HG02870 (cell line): ENCODE measurements at regions not wholly inside any gene's neighbourhood (a gene's known extent, or its start where the extent isn't known, plus 50 kb on each side); places are given as distances from the start of the nearest gene placed in this dataset.

Experiments used
- ATAC-seq: cut with Tn5 transposase; IDR thresholded peaks from one replicate; pipeline ENCODE4 v1.9.1; 2021; ENCODE audit warnings: mild to moderate bottlenecking, moderate library complexity; ENCODE audit not compliant: unreplicated experiment

DNA sequence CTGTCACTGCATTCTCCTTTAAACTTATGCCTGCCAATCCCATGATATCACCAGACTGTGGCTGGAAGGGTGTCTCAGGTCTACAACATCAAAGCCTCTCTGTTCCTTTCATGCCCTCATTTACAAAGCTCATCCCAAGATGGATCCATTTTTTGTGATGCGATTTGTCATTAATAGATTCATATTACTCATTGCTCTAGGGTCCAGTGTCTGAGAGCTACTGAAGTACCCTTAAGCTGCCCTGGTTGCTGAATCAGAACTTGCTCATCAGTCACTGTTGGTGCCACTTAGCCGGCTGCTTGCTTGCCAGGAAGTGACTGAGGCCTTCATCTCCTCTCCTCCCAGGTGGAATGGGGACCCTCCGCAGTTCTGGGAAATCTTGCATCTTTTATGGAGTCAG, 395.5 kb upstream of the BOD1L1 start:
- no peak for ATAC-seq

GRCh38 chr4:14023896-14024295, 396.4 kb upstream of the BOD1L1 start:
- ATAC-seq, result no peak

DNA sequence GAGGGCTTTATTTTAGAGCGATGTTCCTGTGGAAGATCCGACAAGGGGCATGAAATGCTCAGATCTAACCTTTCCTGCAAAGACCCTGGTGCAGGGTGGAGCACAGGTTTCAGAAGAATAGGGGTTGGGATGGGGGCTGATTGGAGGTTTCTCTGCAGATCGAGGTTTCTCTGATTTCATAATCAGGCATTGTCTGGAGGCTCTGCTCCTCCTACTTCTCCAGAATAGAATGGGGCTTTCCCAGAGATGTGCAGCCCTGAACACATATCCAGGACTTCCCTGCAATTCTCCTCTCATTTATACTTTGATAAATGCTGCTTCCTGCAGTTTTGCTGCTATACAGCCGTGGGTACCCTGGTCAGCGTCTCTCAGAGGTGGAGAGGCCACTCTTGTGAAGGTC, 397.6 kb upstream of the BOD1L1 start:
- no peak for ATAC-seq

DNA sequence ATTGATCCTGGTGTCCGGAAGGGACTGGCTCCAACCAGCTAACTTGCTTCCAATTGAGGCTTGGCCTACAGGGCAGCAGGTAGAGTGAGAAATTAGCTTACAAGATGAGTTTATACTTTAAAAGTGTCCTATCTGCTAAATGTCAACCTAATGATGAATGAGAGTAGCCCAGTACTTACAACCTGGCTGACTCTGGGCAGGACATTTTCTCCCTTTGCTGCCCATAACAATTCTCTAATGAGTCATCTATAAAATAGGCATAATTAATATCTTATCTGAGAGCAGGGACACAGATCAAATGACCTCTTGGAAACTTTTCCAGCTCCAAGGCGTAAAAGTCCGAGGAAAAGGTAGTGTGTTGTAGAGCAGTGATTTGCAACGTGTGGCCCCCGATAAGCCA, 398.4 kb upstream of the BOD1L1 start:
- no peak for ATAC-seq

DNA sequence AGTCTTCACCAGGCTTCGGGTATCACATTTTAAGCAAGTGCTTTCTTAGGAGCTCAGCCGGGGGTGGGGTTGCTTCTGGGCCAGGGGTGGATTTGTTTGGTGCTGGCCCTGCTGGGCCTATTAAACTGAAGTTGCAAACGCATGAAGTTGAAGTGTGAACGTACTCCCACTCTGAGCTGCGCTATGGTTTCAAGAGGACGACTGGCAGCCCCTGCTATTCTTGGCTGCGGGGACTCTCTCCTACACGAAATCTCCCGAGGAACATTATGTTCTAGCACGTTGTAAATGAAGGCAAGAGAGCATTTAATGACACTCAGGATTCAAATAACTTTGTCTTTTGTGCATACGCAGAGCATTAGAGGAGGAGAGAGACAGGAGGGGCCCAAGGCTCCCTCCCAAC, 401.3 kb upstream of the BOD1L1 start:
- no peak for ATAC-seq

- no peak for ATAC-seq
Measured at GRCh38 chr4:14035076-14035475, 407.6 kb upstream of the BOD1L1 start.

DNA sequence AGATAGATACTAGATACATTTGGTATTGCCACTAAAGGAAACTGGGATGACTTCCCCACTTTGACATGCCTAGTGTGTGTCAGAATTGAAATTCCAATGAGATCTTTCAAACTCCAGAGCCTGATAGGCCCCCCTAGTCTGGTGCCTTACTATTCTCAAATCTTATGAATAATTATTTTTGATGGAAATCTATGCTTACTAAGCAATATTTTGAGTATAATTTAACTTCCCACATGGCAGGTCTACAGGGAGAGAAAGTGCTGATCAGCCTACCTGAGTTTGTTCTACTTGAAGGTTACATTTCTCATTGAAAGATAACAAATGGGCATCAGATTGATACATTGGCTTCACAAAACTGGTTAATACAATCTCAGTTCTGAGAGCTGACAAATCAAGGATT, 415.7 kb upstream of the BOD1L1 start:
- no peak for ATAC-seq

DNA sequence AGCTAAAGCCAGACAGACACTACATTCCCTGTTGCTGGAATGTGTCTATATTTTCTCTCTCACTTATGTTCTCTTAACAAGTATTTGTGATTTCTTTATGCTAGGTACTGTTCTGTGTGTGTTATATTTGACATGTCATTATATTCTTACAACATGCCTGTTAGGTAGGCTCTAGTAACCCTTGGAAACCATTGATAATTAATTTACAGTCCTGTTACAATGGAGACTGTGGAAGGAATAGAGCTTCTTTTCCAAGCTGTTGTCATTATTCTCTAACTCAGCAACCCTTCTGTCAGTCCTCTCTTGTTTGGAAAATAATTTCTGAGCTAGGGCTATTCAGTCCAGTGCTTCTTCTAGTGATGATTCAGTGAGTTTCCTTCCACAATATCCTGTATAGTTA, 419.1 kb upstream of the BOD1L1 start:
- ATAC-seq, result no peak

GRCh38 chr4:14047840-14048239, 420.3 kb upstream of the BOD1L1 start:
- ATAC-seq, result no peak

GRCh38 chr4:14049946-14050345, 422.4 kb upstream of the BOD1L1 start:
- no peak for ATAC-seq

GRCh38 chr4:14053291-14053690, 425.8 kb upstream of the BOD1L1 start:
- ATAC-seq, result no peak

DNA sequence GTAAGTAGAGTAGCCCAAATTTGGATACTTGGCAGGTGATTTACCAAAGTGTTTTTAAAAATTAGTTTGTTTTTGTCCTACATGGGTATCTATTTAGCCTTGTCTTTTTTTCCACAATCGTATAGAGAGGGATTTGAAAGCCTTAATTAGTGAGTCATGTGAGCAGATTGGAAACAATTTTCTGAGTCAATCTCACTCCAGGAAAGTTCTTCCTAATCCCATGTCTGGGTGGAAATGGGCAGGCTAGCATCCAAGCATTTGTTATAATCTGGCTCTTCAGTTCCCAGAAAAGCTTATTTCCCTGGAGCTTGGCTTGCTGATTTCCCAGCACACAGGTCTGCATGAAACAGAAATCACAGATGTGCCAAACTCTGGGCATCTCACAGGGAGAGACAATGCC, 426.9 kb upstream of the BOD1L1 start:
- ATAC-seq, result no peak

- no peak for ATAC-seq
Measured at GRCh38 chr4:14059006-14059405, 431.5 kb upstream of the BOD1L1 start.

DNA sequence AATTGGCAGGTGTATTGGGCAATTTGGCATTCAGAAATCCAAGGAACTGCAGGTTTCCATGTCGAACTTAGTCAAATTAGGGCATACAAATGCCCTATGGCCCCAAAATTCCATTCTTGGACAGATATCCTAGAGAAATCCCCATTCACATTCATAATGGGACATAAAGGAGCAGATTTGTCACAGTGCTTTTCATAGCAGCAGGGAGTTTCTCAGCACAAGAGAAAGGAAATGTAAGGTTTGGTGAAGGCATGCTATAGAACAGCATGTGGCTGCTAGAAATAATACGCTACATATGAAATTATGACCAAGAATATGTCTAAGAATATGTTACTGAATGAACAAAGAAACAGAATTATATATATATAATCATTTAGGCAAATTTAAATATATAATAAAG, 437.5 kb upstream of the BOD1L1 start:
- no peak for ATAC-seq

DNA sequence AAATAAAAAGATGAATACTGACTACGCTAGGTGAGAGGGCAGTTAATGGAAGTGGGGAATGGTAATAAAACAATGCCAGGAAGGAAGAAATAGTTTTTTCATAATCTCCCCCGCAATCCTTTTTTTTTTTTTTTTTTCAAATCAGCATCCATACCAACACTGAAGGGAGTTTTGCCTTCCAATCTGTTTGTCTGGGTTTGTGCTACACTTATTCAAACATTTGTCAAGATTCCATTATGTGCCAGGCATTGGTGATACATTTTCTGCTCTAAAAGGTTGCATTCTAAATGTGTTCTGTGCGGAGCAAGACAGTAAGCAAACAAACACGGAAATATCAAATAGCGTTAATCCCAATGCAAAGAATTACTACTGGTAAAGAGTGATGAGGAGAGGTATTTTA, 437.9 kb upstream of the BOD1L1 start:
- no peak for ATAC-seq

GRCh38 chr4:14066979-14067378, 439.5 kb upstream of the BOD1L1 start:
- no peak for ATAC-seq

GRCh38 chr4:14069886-14070285, 442.4 kb upstream of the BOD1L1 start:
- no peak for ATAC-seq

- no peak for ATAC-seq
Measured at GRCh38 chr4:14070289-14070880, 442.9 kb upstream of the BOD1L1 start.

- no peak for ATAC-seq
Measured at GRCh38 chr4:14072506-14072905, 445.0 kb upstream of the BOD1L1 start.

DNA sequence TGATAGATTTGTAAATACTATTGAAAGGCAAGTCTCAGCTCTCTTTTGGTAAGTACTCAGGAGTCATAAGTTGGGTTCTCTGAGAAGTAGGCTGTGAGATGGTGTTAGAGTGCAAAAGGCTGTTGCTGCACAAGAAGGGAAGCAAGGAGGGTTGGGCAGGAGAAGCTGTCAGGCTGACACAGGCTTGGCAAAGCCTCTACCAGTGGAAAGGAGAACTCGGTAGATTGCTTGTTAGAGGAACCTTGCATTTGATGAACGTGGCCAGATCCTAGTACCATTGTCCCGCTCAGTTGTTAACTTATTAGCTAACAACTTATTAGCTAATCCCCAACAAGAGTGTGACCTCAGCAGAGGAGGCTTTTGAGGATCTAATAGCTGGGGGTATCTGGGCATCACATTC, 449.3 kb upstream of the BOD1L1 start:
- ATAC-seq, result no peak

- ATAC-seq, result no peak
Measured at GRCh38 chr4:14078326-14078725, 450.8 kb upstream of the BOD1L1 start.

DNA sequence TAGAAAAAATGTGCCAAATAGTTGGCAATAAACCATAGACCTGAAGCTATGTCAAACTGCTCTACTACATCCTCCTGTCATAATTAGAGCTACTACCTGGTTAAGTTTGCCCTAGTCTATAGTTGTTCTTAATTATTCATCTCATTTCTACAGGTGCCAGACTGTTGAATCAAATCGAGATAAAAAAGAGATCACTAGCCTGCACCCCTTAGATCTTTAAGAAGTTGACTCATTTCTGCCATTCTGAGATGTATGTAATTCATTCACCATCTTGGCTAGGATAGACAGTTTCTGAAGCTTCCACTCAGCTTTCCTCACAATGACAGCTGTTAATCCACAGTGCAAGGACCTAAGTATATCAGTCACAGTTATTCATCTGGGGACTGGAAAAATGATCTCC, 452.1 kb upstream of the BOD1L1 start:
- peak; percentile 49 for ATAC-seq

GRCh38 chr4:14083150-14083549, 455.6 kb upstream of the BOD1L1 start:
- no peak for ATAC-seq

DNA sequence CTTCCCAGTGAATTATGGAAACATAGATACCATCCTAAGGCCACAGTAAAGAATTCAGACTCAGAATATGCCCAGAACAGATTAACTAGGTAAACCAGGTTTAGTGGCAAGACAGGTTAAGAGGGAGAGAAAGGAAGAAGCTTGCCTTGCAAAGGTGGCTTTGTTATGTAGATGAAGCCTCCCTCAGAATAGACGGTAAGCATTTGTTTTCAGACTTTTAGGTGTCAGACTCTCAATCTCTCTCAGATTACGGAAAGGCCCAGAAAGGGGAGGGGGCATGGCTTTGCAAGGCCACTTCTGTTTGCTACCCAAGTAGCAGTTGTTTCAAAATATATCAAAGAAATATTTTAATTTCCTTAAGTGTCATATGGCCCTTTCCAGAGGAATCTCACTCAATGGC, 457.1 kb upstream of the BOD1L1 start:
- no peak for ATAC-seq
